Fibroblast of skin of right biceps (primary cell): ENCODE measurements at regions not wholly inside any gene's neighbourhood (a gene's known extent, or its start where the extent isn't known, plus 50 kb on each side); places are given as distances from the start of the nearest gene placed in this dataset.

ENCODE experiments used
- DNase-seq: peaks from one replicate; pipeline ENCODE4 v3.0.0-alpha.2; 2013

GRCh38 chr9:89234205-89235067 is 55.8 kb upstream of the SHC3 start:
- peak; percentile 22 for DNase-seq

DNA sequence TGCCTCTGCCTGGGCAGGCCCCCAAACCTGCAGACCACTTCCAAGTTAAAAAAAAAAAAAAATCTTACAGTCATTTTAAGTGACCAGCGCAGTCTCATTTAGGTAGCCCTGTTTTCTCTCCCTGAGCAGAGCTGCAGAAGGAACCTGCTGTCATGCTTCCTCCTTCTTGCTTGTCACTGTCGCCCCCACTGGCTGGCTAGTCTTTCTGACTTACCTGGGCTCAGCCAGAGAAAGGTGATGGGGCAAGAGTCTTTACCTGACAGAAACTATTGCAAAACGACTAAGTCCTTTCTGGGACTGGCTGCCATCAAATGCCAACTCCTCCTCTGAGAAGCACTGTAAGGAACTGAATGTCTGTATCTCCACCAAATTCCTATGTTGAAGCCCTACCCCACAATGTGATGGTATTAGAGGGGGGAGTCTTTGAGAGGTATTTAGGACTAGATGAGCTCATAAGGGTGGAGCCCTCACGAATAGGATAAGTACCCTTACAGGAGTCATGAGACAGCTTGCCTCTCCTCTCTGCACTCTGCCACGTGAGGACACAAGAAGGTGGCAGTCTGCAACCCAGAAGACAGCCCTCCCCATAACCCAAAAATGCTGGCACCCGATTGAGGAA is 58.4 kb upstream of the SHC3 start:
- DNase-seq, result no peak

- no peak for DNase-seq
Measured at GRCh38 chr9:89238424-89238823, 59.8 kb upstream of the SHC3 start.

DNA sequence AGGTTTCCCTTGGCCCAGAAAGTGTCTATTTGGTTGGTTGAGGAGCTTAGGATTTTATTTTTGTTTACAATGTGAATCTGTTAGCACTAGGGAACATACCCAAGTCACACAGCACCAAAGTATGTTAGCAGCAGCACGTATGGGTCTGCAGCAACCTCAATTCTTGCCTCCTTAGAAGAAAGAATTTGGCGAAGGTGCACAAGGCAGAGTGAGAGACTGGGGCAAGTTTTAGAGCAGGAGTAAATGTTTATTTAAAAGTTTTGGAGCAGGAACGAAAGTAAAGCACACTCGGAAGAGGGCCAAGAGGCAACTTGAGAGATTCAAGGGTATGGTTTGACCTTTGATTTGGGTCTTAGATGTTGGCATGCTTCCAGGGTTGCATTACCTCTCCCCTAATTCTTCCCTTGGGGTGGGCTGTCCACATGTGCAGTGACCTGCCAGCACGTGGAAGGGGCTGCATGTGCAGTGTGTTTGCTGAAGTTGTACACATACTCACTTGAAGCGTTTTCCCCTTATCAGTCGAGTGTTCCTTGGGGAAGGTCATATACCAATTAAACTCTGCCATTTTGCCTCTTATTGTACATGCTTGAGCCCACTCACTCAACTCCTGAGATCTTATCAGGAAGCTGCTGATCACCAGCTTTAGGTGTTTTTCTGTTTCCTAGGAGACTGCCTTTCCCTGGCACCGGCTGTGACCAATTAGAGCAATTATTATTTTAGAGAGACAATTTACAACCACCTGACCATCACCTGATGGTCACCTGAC is 64.9 kb upstream of the SHC3 start:
- DNase-seq, result no peak

GRCh38 chr9:89246840-89247239 is 64.2 kb upstream of the CKS2 start:
- no peak for DNase-seq

GRCh38 chr9:89247431-89248353 is 63.3 kb upstream of the CKS2 start:
- no peak for DNase-seq

GRCh38 chr9:89249001-89249400 is 62.0 kb upstream of the CKS2 start:
- DNase-seq, result no peak

DNA sequence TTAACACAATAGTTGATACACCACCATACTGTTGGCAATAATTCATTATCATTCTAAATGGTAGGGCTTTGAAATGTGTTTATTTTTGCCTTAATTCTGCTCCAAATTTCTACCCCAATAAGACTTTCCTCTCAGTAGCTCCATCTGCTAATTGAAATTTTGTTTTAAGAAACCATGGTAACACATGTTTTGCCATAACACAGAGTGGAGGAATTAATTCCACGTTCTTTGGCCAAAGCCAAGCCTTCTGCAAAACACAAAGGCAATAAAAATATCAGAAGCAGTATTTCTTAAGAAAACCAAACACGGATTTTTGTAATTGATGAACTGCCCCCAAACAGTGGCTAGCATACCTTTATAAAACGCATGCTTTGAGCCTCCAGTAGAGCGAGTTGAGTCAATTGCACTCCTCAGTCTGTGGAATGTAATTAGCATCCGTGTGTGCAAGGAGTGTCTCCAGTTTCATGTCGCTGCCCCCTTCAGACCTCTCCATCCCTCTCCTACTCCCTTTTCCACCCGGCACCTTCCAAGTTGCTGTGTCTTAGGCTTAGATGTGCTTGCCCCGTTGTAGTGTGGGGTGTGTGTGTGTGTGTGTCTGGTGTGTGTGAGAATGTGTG is 58.2 kb upstream of the CKS2 start:
- DNase-seq, result no peak

GRCh38 chr9:89254058-89254772 is 56.8 kb upstream of the CKS2 start:
- no peak for DNase-seq

GRCh38 chr9:89254773-89255125 is 56.2 kb upstream of the CKS2 start:
- no peak for DNase-seq

DNA sequence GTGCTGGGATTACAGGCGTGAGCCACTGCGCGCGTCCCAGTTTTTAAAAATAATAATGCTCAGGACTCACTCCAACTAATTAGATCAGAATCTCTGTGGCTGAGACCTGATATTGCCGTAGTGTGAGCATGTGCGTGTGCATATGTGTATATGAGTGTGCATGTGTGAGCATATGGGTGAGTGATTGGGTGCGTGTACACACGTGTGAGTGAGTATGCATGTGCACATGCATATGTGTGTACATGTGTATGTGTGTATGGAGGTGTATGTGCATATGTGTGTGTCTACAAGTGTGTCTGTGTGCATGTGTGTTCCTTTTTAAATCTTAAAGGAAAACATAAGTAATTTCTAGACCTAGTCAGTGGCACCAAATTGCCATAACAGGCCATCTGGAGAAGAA is 54.8 kb upstream of the CKS2 start:
- DNase-seq, result no peak

- no peak for DNase-seq
Measured at GRCh38 chr9:89256642-89257041, 54.4 kb upstream of the CKS2 start.

GRCh38 chr9:89260525-89260924 is 50.5 kb upstream of the CKS2 start:
- no peak for DNase-seq
